ENCODE measurements at regions not wholly inside any gene's neighbourhood (a gene's known extent, or its start where the extent isn't known, plus 50 kb on each side); places are given as distances from the start of the nearest gene placed in this dataset.
A peak's percentile ranks its signal among the peaks of the same experiment; 100 is the strongest.

- FAIRE-seq = no peak
- DNase-seq (ENCODE audit: insufficient read length, low spot score) = no peak
These were observed 121.0 kb upstream of the PPP2R2D start for GRCh38 chr10:131779661-131780394.

- no peak for DNase-seq (ENCODE audit: insufficient read length, low spot score)
- no peak for FAIRE-seq
These were observed 119.7 kb upstream of the PPP2R2D start for GRCh38 chr10:131781076-131781475.

GRCh38 chr10:131781791-131782190, 119.0 kb upstream of the PPP2R2D start:
- DNase-seq (ENCODE audit: insufficient read length, low spot score) = no peak
- FAIRE-seq = no peak

- DNase-seq (ENCODE audit: insufficient read length, low spot score) = no peak
- no peak for FAIRE-seq
These were observed 116.3 kb upstream of the PPP2R2D start for GRCh38 chr10:131784363-131785120.

GRCh38 chr10:131785121-131785460, 115.7 kb upstream of the PPP2R2D start:
- FAIRE-seq = no peak

DNA sequence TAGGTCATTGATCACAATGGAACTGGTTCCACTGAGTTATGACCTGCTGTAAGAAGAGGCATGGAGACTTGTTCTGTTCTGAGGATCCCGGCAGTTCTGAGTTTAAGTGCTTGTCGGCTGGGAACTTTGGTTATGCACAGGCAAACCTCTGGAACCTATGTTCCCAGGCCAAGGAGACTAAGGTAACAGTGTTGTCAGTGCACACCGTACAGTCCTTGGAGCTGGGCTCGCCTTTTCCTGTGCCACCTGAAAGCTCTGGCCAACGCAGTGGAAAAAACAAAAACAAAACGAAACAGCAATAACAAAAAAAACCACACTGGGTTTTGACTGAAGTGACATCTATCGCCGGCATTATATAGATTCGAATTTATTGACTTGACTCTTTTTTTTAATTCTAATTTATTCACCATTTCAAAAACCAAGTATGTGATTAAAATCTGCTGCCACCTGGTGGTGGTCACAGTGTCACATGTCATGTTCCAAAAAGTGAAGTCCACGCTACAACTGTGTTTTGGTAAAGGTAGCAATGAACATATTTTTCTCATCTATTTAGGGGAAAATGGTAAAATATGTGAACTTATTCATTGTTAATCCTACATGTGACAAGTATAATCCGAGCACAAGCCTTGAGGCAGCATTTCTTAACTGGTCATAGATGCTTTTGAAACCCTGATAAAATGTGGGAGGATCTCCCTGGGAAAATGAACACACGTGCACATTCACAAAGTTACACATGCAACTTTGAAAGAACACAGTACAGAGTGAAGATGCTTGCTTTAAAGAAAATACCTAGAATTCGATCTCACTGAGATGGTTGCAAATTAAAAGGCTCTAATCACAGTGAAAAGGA, 113.8 kb upstream of the PPP2R2D start:
- FAIRE-seq (peak; percentile 72), DNase-seq (ENCODE audit: insufficient read length, low spot score) (no peak)

More at GRCh38 chr10:131785121-131785460, 115.7 kb upstream of the PPP2R2D start:
- DNase-seq (ENCODE audit: insufficient read length, low spot score) = no peak

GRCh38 chr10:131787961-131788360, 112.8 kb upstream of the PPP2R2D start:
- FAIRE-seq (no peak), DNase-seq (ENCODE audit: insufficient read length, low spot score) (no peak)

DNA sequence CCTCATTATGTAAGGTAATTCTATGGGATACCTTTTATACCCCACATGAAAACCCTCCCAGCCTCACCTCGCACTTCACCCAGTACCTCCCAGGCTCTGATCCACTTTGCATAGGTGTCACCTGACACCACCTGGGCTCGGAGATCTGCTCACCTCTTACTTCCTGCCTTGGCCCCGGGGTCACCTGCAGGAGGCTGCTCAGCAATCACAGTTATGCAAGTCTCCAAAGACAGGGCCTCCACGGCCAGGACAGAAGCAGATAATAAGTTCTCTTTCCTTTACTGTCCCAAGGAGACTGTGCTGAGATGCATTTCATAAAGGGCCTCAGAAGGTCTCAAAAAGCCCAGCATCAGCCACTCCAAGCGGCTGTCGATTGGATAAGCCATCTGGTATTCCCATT, 112.4 kb upstream of the PPP2R2D start:
- DNase-seq (ENCODE audit: insufficient read length, low spot score) (no peak), FAIRE-seq (no peak)

GRCh38 chr10:131789516-131789915, 111.3 kb upstream of the PPP2R2D start:
- DNase-seq (ENCODE audit: insufficient read length, low spot score) = no peak
- FAIRE-seq = no peak

GRCh38 chr10:131790021-131790420, 110.8 kb upstream of the PPP2R2D start:
- FAIRE-seq = no peak
- no peak for DNase-seq (ENCODE audit: insufficient read length, low spot score)

DNA sequence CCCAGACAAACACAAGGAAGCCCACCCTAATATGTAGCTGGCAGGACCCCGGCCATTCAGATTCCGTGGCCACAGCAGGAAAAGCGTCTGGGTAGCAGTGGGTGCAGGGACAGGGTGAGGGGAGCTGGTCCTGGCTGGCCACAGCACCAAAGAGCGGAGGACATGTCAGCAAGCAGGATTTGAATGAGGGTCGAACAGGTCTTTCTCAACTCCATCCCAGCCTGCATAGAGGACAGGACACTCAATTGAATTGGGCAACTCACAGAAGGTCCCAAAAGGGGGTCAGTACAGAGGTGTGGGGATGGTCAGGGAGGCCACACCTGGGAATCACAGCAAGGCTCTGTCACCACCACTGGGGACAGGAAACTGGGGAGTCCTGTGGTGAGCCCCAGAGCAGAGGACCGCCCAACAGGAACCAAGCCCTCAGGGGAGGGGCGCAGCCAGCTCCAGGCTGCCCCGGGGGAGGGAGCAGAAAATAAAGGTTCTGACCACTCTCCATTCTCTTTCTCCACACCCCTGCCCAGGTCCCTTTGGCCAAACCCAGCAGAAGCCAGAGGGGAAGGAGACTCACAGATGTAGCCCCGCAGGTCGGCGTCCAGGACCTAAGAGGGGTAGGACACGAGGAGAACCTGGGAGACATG, 108.7 kb upstream of the PPP2R2D start:
- no peak for FAIRE-seq
- DNase-seq (ENCODE audit: insufficient read length, low spot score) = no peak

DNA sequence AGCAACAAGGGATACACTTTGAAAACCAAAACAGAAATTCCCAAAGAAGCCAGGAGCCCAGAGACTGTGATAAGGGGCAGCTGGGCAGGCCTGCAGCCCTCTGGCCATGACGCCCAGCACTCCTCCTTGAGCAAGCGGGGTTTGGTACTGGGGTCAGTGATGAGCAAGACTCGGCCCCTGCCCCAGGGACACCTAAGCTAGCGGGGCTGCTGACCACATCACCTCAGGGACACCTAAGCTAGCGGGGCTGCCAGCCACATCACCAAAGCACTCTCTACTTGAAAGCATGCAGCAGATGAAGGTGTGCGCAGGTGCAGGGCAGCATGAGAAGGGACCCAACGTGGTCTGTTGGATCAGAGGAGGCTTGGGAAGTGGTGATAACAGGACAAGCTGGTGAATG, 108.0 kb upstream of the PPP2R2D start:
- no peak for FAIRE-seq
- DNase-seq (ENCODE audit: insufficient read length, low spot score) = no peak

DNA sequence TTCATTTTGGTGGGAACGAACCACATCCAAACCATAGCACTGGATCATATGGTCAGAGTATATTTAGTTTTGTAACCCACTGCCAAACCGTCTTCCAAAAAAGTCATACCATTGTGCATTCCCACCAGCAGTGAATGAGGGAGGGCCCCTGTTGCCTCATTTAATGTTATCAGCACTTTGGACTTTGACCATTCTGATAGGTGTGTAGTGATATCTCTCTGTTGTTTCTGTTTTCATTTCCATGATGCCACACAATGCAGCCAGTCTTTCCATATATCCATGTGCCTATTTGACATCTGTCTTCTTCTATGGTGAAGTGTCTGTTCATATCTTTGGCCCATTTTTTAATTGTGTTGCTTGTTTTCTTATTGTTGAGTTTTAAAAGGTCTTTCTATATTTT, 105.0 kb upstream of the PPP2R2D start:
- FAIRE-seq (no peak), DNase-seq (ENCODE audit: insufficient read length, low spot score) (no peak)

DNA sequence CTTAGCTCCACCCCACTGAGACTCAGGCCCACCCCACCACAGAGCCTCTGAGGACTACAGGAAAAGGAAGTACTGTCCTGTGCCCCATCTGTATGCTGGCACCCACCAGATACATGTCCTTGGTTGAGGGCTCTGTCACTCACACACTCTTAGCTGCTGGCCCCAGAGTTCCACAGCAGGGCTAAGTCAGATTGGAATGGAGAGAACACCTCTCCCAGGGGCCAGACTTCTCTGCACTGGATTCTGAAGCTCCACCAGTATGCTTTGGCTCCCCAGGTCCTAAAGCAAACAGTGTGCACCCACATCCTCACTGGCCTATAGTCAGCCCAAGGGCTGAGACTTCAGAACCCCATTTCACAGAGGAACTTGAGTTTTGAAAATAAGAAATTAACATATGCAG, 103.2 kb upstream of the PPP2R2D start:
- DNase-seq (ENCODE audit: insufficient read length, low spot score) (no peak), FAIRE-seq (no peak)

DNA sequence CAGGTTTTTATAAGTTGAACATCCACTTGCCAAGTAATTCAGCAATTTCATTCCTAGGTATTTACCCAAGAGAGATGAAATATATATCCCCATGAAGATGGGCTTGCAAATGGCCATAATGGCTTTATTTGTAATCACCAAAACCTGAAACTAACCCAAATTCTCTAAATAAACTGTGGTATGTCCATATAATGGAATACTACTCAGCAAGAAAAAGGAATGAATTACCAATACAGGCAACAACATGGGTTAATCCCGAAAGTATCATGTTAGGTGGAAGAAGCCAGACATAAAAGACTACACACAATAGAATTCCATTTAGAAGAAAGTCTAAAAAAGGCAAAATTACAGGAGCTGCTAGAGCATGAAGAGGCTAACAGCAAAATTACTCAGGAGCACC, 101.4 kb upstream of the PPP2R2D start:
- FAIRE-seq (no peak), DNase-seq (ENCODE audit: insufficient read length, low spot score) (no peak)

- FAIRE-seq (no peak), DNase-seq (ENCODE audit: insufficient read length, low spot score) (no peak)
These were observed 98.5 kb upstream of the PPP2R2D start for GRCh38 chr10:131802156-131802915.

DNA sequence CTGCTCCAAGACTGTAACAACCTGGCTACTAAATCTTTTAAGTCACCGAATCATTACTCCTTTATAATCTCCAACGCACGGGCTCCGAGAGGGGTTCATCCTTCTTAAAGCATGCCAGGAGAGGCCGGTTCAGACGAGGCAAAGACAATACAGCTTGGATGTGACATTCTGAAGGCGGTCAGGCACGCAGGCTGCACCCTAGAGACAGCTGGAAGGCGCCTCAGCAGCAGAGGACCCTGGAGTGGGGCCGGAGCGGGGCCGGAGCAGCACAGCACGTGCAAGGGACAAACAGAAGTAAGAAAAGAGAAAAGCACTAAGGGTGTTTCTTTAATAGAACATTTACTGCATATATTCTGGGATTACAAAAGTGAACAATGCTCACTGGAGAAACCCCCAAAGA, 97.8 kb upstream of the PPP2R2D start:
- DNase-seq (ENCODE audit: insufficient read length, low spot score) = no peak
- FAIRE-seq = no peak

DNA sequence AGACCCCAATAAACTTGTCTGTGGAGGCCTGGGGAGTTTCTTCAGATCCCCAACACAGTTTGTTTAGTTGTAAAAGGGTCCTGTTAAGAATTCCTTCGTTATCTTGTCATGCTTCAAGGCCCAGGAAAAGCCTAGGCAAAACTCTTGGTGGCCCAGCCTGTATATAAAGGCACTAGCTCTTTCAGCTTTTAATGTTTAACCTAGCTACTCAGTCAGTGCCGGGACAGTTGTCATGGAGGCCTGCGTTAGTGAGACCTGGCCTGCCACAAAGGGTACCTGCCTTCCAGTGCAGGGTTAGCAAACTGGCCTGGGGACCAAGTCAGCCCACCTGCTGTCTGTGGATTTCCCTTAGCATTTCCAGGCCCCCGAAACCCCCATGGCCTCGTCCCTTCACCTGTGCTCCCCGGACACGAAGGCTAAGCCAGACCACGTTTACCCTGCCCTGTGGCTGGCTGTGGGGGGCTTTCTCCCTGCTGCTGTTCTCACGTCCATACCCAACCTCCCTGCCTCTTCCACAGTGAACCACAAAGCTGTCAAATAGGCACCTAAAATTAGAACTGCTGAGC, 96.9 kb upstream of the PPP2R2D start:
- FAIRE-seq (no peak), DNase-seq (ENCODE audit: insufficient read length, low spot score) (no peak)

- no peak for FAIRE-seq
These were observed 96.1 kb upstream of the PPP2R2D start for GRCh38 chr10:131804551-131805295.

More at GRCh38 chr10:131804551-131805295, 96.1 kb upstream of the PPP2R2D start:
- no peak for DNase-seq (ENCODE audit: insufficient read length, low spot score)
